ENCODE measurements at regions not wholly inside any gene's neighbourhood (a gene's known extent, or its start where the extent isn't known, plus 50 kb on each side); places are given as distances from the start of the nearest gene placed in this dataset.

DNA sequence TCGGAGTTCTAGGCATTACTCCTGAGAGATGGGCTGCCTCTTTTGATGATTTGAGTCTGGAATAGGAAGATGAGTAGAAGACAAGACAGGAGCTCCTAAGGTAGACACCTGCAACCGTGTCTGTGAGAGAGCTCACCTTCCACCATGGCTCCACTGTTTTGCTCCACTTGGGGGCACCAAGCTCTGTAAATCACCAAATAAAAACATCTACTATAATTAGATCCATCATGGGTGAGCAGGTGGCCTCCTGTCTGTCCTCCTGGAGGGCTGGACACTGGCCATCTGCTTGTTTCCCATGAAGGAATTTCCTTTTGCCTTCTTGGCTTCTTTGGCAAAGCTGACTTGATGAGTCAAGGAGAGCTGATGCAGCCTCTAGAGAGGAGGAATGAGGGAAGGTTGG is 179.0 kb downstream of the HAPSTR1 start:
- Histone ChIP-seq H3K9me3 (ENCODE audit: control insufficient read depth, insufficient read depth, low read depth, low read length) (no peaks in the 10 kb centered on the region), H3K27ac (ENCODE audit: low read length) (no peak overlapping the region), H3K27me3 (ENCODE audit: control insufficient read depth, insufficient read depth, low read length) (peaks cover 5% of the 10 kb centered on the region; the same call in 1 of the 2 replicates), H3K4me3 (ENCODE audit: low read depth in 2 of 2, low read length in 2 of 2) (no peak overlapping the region), H3K4me1 (ENCODE audit: control insufficient read depth, insufficient read depth, low read length) (no peaks in the 10 kb centered on the region), H3K36me3 (ENCODE audit: control insufficient read depth, insufficient read depth, low read length) (no peaks in the 10 kb centered on the region)
- ATAC-seq = no peak
- TF ChIP-seq POLR2AphosphoS5 (IDR thresholded peaks at IDR 0.05; ENCODE audit: low read depth, low read length) (no peak), TCF7L2 (IDR thresholded peaks at IDR 0.05; ENCODE audit: low read depth, low read length) (no peak)
- TF ChIP-seq, protein P1, sequence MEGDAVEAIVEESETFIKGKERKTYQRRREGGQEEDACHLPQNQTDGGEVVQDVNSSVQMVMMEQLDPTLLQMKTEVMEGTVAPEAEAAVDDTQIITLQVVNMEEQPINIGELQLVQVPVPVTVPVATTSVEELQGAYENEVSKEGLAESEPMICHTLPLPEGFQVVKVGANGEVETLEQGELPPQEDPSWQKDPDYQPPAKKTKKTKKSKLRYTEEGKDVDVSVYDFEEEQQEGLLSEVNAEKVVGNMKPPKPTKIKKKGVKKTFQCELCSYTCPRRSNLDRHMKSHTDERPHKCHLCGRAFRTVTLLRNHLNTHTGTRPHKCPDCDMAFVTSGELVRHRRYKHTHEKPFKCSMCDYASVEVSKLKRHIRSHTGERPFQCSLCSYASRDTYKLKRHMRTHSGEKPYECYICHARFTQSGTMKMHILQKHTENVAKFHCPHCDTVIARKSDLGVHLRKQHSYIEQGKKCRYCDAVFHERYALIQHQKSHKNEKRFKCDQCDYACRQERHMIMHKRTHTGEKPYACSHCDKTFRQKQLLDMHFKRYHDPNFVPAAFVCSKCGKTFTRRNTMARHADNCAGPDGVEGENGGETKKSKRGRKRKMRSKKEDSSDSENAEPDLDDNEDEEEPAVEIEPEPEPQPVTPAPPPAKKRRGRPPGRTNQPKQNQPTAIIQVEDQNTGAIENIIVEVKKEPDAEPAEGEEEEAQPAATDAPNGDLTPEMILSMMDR (IDR thresholded peaks at IDR 0.05) = no peak
- intact Hi-C loops (cut with micrococcal nuclease; ENCODE audit: unreplicated experiment) = no loop called here
- no peak for DNase-seq (ENCODE audit: low read depth, low spot score)
- ChIA-PET POLR2A (no interaction called here), CTCF (no interaction called here)
- in situ Hi-C loops (cut with HindIII; ENCODE audit: low pct_unique_long_range_greater_than_20kb, low sequenced_read_pairs) = no loop called here
- no TSS peak for BruUV-seq (replicated peaks)

DNA sequence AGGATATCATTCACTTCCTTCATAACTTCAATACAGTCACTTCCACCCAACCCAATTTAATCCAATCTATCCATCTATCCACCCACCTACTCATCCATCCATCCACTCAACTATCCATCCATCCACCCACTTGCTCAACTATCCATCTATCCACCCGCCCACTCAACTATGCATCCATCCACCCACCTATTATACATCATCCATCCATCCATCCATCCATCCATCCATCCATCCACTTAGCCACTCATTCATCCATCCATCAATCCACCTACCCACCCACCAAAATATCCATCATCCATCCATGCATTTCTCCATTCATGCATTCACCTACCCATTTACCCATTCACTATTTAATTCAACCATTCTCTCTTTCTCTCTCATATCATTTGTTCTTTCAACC is 179.5 kb downstream of the HAPSTR1 start:
- Histone ChIP-seq H3K4me3 (ENCODE audit: low read depth in 2 of 2, low read length in 2 of 2) (no peak overlapping the region), H3K27me3 (ENCODE audit: control insufficient read depth, insufficient read depth, low read length) (0 out of 2 replicates have a peak, but pooled peaks cover 4% of the 10 kb centered on the region), H3K4me1 (ENCODE audit: control insufficient read depth, insufficient read depth, low read length) (no peaks in the 10 kb centered on the region), H3K36me3 (ENCODE audit: control insufficient read depth, insufficient read depth, low read length) (no peaks in the 10 kb centered on the region), H3K27ac (ENCODE audit: low read length) (no peak overlapping the region), H3K9me3 (ENCODE audit: control insufficient read depth, insufficient read depth, low read depth, low read length) (no peaks in the 10 kb centered on the region)
- in situ Hi-C loops (cut with HindIII; ENCODE audit: low pct_unique_long_range_greater_than_20kb, low sequenced_read_pairs) (no loop called here), intact Hi-C loops (cut with micrococcal nuclease; ENCODE audit: unreplicated experiment) (no loop called here)
- ChIA-PET POLR2A (no interaction called here), CTCF (no interaction called here)
- DNase-seq (ENCODE audit: low read depth, low spot score) (no peak), ATAC-seq (no peak)
- TF ChIP-seq, protein P2, sequence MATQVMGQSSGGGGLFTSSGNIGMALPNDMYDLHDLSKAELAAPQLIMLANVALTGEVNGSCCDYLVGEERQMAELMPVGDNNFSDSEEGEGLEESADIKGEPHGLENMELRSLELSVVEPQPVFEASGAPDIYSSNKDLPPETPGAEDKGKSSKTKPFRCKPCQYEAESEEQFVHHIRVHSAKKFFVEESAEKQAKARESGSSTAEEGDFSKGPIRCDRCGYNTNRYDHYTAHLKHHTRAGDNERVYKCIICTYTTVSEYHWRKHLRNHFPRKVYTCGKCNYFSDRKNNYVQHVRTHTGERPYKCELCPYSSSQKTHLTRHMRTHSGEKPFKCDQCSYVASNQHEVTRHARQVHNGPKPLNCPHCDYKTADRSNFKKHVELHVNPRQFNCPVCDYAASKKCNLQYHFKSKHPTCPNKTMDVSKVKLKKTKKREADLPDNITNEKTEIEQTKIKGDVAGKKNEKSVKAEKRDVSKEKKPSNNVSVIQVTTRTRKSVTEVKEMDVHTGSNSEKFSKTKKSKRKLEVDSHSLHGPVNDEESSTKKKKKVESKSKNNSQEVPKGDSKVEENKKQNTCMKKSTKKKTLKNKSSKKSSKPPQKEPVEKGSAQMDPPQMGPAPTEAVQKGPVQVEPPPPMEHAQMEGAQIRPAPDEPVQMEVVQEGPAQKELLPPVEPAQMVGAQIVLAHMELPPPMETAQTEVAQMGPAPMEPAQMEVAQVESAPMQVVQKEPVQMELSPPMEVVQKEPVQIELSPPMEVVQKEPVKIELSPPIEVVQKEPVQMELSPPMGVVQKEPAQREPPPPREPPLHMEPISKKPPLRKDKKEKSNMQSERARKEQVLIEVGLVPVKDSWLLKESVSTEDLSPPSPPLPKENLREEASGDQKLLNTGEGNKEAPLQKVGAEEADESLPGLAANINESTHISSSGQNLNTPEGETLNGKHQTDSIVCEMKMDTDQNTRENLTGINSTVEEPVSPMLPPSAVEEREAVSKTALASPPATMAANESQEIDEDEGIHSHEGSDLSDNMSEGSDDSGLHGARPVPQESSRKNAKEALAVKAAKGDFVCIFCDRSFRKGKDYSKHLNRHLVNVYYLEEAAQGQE (IDR thresholded peaks at IDR 0.05; ENCODE audit: insufficient read depth in 1 of 2, low read depth in 2 of 2, low read length in 1 of 2) = no peak
- TF ChIP-seq, protein P1 (IDR thresholded peaks at IDR 0.05) = no peak
- TF ChIP-seq POLR2AphosphoS5 (IDR thresholded peaks at IDR 0.05; ENCODE audit: low read depth, low read length) (no peak), TCF7L2 (IDR thresholded peaks at IDR 0.05; ENCODE audit: low read depth, low read length) (no peak), SIN3A (IDR thresholded peaks at IDR 0.05; ENCODE audit: borderline replicate concordance, insufficient read depth, low read depth, low read length) (no peak)
- BruUV-seq (replicated peaks) = no TSS peak
